GM19328 (cell line): ENCODE measurements at regions not wholly inside any gene's neighbourhood (a gene's known extent, or its start where the extent isn't known, plus 50 kb on each side); places are given as distances from the start of the nearest gene placed in this dataset.

Source experiments
- ATAC-seq: cut with Tn5 transposase; IDR thresholded peaks from one replicate; pipeline ENCODE4 v1.9.1; 2021; ENCODE audit warnings: mild to moderate bottlenecking, moderate library complexity; ENCODE audit not compliant: unreplicated experiment

DNA sequence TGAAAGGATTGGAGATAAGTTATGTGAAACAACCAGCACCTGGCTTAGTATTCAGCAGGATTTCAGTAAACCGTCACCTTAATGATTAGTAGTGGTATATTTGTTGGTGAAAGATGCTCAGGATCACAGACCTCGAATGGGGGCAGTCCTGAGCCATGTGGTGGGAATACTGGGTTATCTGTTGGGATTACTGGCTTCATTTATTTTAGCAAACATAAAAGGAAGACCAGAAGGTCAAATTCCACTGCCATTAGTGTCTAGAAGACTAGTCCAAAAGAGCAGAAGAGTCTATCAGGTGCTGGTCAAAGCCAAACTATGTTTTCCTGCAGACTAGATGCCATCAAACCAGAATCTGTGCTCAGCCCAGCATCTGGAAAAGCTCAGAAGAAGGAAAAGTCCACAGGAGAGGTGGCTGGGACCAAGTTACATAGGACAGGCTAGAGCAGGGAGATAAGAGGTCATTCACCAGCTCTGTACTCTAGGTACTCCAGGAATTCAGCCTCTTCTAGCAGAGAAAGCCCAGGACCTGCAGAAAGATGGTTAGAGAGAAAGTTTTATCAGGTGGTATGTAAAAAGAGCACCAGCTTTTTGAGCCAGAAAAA, 343.4 kb downstream of the PLPP3 start:
- ATAC-seq, result no peak

DNA sequence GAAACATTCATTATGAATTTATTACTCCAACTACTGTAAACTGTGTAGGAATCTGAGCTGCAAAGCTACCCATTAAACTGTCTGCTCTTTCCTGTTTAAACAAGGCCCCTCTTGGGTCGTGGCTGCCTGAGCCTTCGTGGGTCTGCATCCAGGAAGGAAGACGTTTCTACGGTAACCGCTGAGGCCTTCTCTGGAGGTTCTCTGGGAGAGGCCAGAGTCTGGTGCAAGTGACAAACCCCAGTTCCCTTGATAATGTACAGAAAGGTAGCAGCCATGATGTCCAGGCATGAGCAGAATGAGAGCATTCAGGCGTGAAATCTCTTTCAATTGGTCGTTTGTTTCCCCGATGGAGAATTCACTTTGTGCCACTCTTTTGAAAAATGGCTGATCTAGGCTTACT, 350.2 kb downstream of the PLPP3 start:
- ATAC-seq, result no peak

GRCh38 chr1:56227886-56228285, 351.5 kb downstream of the PLPP3 start:
- no peak for ATAC-seq

DNA sequence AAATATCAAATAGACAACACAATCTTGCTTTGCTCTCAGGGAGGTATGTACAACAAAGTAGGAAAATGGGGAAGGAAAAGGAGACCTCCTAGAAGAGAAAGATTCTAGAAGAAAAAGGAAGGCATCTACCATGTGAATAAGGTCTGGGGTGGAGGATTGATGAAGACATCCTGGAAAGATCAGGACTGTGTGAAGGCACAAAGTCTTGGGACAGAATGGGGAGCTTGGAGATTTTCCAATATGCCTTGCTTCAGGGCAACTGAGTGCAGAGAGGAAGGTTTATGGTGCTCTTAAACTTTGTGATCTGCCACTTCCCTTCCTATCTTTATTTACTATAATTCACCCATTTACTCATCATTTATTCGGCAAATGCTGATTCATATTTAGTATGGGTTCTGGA, 352.0 kb downstream of the PLPP3 start:
- no peak for ATAC-seq

DNA sequence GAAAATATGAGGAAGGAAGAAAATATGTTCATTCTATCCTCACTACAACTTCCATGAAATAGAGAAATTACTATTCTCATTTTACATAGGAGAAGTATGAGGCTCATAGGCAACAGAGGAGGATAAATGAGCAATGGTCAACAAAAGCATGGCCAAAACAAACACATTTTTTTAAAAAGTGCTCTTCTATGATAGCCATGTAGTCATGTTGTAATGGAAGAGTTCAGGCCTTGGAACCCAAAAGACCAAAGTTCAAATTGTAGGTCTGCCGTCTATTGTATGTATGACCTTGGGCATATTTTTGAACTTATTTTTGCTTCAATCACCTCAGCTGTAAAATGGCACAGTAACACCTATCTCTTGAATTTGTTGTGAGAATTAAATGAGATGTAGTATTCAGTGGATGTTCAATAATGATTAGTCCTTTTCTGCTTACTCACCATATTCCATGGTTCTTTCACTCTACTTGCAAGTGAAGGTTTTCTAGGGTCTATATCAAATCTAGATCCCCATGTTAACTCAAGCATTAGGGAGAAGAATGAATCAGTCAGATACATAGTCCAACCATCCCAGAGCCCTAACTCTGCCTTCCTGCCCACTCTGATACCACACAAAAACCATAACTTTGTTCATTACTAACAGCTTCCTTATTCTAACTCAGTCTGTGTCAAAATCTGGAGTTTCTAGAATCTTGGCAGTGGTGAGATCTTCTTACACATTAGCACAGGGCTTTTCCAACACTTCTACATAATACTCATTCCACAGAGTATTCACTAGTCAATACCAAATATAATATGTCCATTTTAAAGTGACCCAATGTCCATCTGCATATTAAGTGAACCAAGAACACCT, 353.2 kb downstream of the PLPP3 start:
- ATAC-seq, result no peak

GRCh38 chr1:56223968-56224367, 355.4 kb downstream of the PLPP3 start:
- ATAC-seq, result no peak

DNA sequence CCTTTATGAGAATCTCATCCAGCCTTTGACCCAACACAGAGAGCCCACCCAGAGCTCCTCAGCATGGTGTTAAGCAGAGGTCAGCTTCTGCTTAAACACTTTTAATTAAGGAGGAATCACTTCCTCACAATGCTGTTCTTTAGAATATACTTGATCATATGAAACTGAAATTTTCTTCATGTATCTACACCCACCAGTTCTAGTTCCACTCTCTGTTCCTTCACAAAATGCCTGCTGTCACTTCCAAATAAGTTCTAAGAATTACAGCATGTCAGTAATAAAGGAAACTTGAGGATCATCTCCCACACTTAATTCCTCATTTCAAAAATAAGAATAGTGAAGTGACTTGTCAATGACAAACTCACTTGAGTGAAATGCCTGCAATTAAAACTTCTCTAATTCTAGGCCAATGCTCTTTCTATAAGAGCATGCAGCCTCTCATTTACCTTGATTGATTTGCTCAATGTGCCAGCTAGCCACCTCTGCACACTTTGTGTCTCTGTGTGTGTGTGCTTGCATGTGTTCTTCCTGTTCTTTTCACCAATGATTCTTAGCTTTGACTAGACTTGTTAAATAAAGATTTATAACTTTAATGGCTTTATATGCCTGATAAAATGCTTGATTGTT, 356.3 kb downstream of the PLPP3 start:
- ATAC-seq, result no peak

DNA sequence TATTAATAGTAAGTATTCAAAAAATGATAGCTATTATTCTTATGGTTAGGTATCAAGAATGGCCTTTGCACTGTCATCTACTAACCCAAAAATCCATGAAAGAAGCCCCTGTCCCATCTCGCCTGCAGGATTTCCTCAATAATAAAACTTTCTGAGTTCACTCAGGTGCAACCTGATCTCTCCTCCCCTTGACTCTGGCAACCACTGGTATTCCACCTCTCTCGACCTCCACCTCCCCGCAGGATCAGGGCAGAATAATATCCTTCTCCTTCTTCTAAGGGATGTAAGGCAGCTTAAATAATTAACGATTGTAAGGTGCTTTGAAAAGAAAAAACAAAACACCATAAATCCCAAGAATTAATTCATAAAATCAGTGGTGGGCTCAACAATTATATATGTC, 359.3 kb downstream of the PLPP3 start:
- ATAC-seq, result no peak

GRCh38 chr1:56218023-56218422, 361.3 kb downstream of the PLPP3 start:
- no peak for ATAC-seq

DNA sequence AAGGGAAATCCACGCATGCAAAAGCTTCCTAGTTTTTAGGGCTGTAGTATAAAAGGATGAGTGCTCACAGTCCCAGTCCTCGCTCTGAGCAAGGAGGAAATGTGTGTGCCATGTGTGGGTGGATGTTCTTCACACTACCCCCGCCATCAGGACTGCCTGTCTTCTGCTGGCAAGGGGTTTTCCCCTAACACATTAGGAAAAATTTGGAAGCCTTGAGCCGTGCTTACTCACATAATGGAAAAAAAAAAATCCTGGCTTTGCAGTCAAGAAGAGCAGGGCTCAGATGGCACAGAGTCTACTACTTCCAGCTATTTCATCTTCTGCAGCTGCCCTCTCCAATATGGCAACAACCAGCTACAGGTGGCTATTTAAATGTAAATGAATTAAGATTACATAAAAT, 363.1 kb downstream of the PLPP3 start:
- no peak for ATAC-seq

DNA sequence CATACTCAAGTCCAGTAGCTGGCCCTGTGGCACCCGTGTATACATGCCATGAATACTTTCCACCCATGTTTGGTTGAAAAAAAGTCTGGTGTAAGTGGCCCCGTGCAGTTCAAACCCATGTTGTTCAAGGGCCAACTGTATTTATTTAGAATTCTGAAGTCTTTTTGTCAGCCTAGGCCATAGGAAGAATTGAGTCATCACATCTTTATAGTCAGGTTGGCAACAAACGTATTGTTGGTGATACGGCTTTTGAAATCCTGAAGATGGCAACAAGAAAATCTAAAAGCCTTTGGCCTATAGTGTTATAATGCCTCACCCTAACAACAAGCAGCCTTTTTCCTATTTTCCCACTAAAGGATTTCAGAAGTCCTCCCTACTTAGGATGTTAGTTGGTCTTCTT, 363.6 kb downstream of the PLPP3 start:
- no peak for ATAC-seq

GRCh38 chr1:56215086-56215485, 364.3 kb downstream of the PLPP3 start:
- no peak for ATAC-seq

DNA sequence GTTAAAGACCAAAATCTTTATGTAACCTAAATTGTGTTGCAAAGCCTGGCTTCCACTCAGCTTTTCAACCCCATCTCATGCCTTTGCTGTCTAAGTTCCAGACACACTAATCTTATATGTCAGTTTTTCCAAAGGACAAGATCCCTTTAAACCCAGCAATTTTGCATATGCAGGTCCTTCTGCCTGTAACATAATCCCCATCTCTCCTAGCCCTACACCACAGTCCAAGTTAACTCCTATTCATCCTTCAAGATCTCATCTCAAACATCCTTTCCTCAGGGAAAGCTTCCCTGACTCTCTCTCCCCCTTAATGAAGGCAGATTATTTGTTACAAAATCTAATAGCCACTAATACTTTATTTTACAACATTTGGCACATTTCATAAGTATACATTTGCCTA, 366.3 kb downstream of the PLPP3 start:
- ATAC-seq, result no peak

- no peak for ATAC-seq
These were observed 367.2 kb downstream of the PLPP3 start for GRCh38 chr1:56212143-56212542.

DNA sequence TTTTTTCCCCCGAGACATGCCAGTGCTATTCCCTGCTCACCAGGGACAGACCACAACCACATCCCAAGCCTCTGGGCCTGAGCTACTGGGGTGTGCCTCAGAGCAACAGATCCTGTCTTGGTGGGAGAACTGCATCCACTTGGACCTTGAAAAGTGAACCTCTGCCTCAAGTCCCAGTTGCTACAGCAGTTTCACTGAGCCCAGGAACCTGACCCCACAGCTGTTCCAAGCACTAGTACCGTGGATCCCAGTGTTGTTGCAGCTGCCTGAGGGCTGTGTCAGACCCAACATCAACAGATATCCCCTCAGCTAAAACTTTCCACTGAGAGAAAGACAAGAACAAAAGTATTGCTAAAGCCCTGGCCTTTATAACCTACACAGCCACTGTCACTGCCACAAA, 373.0 kb downstream of the PLPP3 start:
- no peak for ATAC-seq

GRCh38 chr1:56204206-56204605, 375.2 kb downstream of the PLPP3 start:
- ATAC-seq, result no peak

GRCh38 chr1:56202796-56203492, 376.4 kb downstream of the PLPP3 start:
- no peak for ATAC-seq

GRCh38 chr1:56202186-56202585, 377.2 kb downstream of the PLPP3 start:
- no peak for ATAC-seq

DNA sequence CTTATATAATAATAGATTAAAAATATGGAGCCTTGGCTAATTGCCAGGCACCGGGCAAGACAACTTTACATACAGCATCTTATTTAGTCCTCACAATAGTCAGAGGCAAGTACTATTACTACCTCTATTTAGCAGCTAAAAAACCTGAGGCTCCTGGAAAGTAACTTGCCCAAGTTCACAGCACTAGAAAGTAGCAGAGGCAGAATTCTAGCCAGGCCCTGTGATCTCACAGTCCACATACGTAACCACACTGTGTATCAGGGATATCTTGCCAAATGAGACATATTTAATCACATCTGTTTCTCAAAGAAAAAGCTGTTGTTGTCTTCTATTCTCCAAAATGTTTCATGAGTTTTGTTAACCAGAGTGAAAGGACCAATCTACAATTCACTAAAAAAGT, 378.5 kb downstream of the PLPP3 start:
- ATAC-seq, result no peak

GRCh38 chr1:56200442-56200841, 378.9 kb downstream of the PLPP3 start:
- no peak for ATAC-seq

GRCh38 chr1:56199956-56200355, 379.4 kb downstream of the PLPP3 start:
- no peak for ATAC-seq

GRCh38 chr1:56199061-56199460, 380.3 kb downstream of the PLPP3 start:
- no peak for ATAC-seq
